ENCODE measurements at regions not wholly inside any gene's neighbourhood (a gene's known extent, or its start where the extent isn't known, plus 50 kb on each side); places are given as distances from the start of the nearest gene placed in this dataset.

DNA sequence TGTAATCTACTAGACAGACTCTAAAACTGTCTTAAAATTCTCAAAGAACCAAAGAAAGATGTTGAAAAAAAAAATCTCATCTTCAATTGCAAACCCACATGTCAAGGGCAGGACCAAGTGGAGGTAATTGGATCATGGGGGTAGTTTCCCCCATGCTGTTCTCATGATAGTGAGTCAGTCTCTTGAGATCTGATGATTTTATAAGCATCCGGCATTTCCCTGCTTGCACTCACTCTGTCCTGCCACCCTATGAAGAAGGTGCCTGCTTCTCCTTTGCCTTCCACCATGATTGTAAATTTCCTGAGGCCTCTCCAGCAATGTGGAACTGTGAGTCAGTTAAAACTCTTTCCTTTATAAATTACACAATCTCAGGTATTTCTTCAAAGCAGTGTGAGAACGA, 257.0 kb downstream of the HHIPL2 start:
- ChIA-PET POLR2A (no interaction called here), CTCF (no interaction called here)
- Histone ChIP-seq H3K4me3 (ENCODE audit: low read depth, low read length) (no peak overlapping the region), H3K9me3 (no peaks in the 10 kb centered on the region), H3K36me3 (ENCODE audit: control insufficient read depth, insufficient read depth, low read length) (no peaks in the 10 kb centered on the region), H3K27me3 (replicated peaks; ENCODE audit: control insufficient read depth, insufficient read depth, low read length) (no peaks in the 10 kb centered on the region), H3K4me1 (no peaks in the 10 kb centered on the region)
- H3K27ac Mint-ChIP-seq (ENCODE audit: unreplicated experiment), result no peak overlapping the region
- H3K27me3 Mint-ChIP-seq (ENCODE audit: insufficient read depth, unreplicated experiment), result peaks cover 4% of the 10 kb centered on the region
- H3K4me3 Mint-ChIP-seq (ENCODE audit: unreplicated experiment), result no peak overlapping the region
- H3K4me1 Mint-ChIP-seq (ENCODE audit: low read depth, unreplicated experiment), result no peaks in the 10 kb centered on the region
- no TSS peak for BruUV-seq (replicated peaks)
- no peaks in the 10 kb centered on the region for H3K36me3 Mint-ChIP-seq (ENCODE audit: insufficient read depth, unreplicated experiment)
- intact Hi-C loops (cut with micrococcal nuclease; ENCODE audit: unreplicated experiment), result no loop called here
- no peak for DNase-seq
- no peaks in the 10 kb centered on the region for H3K9me3 Mint-ChIP-seq (ENCODE audit: unreplicated experiment)
- TF ChIP-seq, protein P1, sequence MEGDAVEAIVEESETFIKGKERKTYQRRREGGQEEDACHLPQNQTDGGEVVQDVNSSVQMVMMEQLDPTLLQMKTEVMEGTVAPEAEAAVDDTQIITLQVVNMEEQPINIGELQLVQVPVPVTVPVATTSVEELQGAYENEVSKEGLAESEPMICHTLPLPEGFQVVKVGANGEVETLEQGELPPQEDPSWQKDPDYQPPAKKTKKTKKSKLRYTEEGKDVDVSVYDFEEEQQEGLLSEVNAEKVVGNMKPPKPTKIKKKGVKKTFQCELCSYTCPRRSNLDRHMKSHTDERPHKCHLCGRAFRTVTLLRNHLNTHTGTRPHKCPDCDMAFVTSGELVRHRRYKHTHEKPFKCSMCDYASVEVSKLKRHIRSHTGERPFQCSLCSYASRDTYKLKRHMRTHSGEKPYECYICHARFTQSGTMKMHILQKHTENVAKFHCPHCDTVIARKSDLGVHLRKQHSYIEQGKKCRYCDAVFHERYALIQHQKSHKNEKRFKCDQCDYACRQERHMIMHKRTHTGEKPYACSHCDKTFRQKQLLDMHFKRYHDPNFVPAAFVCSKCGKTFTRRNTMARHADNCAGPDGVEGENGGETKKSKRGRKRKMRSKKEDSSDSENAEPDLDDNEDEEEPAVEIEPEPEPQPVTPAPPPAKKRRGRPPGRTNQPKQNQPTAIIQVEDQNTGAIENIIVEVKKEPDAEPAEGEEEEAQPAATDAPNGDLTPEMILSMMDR (IDR thresholded peaks at IDR 0.05; ENCODE audit: insufficient read depth in 1 of 2, low read depth in 1 of 2, low read length in 1 of 2, severe bottlenecking in 1 of 2, unreplicated experiment in 1 of 2), result no peak

DNA sequence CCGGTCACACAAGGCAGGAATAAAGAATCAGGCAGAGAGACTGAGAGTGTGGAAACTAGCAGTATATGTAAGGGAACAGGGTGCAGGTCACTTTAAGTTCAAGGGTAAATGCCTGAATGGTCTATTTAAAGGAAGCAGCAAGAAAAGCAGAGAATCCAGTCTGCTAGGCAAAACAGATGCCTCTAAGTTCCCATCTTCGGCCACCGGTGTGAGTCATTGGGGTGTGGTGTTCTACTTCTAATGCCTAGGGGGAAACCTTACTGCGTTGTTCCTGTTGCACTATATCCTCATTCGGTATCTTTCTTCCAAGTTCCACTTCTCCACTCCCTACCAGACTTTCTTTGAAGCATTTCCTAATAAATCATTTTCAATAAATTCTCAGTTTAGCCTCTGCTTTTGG, 259.9 kb downstream of the HHIPL2 start:
- intact Hi-C loops (cut with micrococcal nuclease; ENCODE audit: unreplicated experiment), result no loop called here
- no peak overlapping the region for H3K4me3 ChIP-seq (ENCODE audit: low read depth, low read length)
- CTCF ChIA-PET, result no interaction called here
- no peak for DNase-seq
- Mint-ChIP-seq H3K27me3 (ENCODE audit: insufficient read depth, unreplicated experiment) (peaks cover 9% of the 10 kb centered on the region), H3K4me1 (ENCODE audit: low read depth, unreplicated experiment) (no peaks in the 10 kb centered on the region), H3K36me3 (ENCODE audit: insufficient read depth, unreplicated experiment) (no peaks in the 10 kb centered on the region), H3K4me3 (ENCODE audit: unreplicated experiment) (no peak overlapping the region), H3K9me3 (ENCODE audit: unreplicated experiment) (no peaks in the 10 kb centered on the region), H3K27ac (ENCODE audit: unreplicated experiment) (no peak overlapping the region)
- no peaks in the 10 kb centered on the region for H3K36me3 ChIP-seq (ENCODE audit: control insufficient read depth, insufficient read depth, low read length)
- BruUV-seq (replicated peaks), result no TSS peak
- TF ChIP-seq, protein P1 (IDR thresholded peaks at IDR 0.05; ENCODE audit: insufficient read depth in 1 of 2, low read depth in 1 of 2, low read length in 1 of 2, severe bottlenecking in 1 of 2, unreplicated experiment in 1 of 2), result no peak
- H3K4me1 ChIP-seq, result no peaks in the 10 kb centered on the region
- H3K27me3 ChIP-seq (replicated peaks; ENCODE audit: control insufficient read depth, insufficient read depth, low read length), result no peaks in the 10 kb centered on the region
- no peaks in the 10 kb centered on the region for H3K9me3 ChIP-seq
- POLR2A ChIA-PET, result no interaction called here

DNA sequence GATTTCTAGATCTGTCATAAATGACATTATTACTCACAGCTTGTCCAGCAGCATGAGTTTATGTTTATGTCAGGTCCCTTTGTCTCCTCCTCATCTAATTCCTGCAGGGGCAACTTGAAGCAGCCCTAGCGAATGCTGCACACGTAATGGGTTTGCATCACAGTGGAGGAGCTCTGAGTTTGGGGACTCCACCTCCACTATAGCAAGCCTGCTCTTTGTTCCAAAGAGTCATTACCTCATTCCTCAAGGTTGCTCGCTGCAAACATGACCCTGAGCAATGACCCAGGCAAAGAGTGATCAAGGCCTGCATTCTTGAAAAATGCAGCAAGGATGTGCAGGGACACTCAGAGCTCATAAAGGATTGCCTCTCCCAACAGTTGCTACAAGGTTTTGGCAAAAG, 261.9 kb downstream of the HHIPL2 start:
- no peaks in the 10 kb centered on the region for H3K36me3 Mint-ChIP-seq (ENCODE audit: insufficient read depth, unreplicated experiment)
- TF ChIP-seq, protein P1 (IDR thresholded peaks at IDR 0.05; ENCODE audit: insufficient read depth in 1 of 2, low read depth in 1 of 2, low read length in 1 of 2, severe bottlenecking in 1 of 2, unreplicated experiment in 1 of 2), result no peak
- Histone ChIP-seq H3K4me3 (ENCODE audit: low read depth, low read length) (no peak overlapping the region), H3K9me3 (no peaks in the 10 kb centered on the region; the same call in 1 of the 2 replicates), H3K27me3 (replicated peaks; ENCODE audit: control insufficient read depth, insufficient read depth, low read length) (no peaks in the 10 kb centered on the region), H3K36me3 (ENCODE audit: control insufficient read depth, insufficient read depth, low read length) (no peaks in the 10 kb centered on the region), H3K4me1 (no peaks in the 10 kb centered on the region)
- no peak overlapping the region for H3K27ac Mint-ChIP-seq (ENCODE audit: unreplicated experiment)
- no TSS peak for BruUV-seq (replicated peaks)
- no peaks in the 10 kb centered on the region for H3K4me1 Mint-ChIP-seq (ENCODE audit: low read depth, unreplicated experiment)
- no peak overlapping the region for H3K4me3 Mint-ChIP-seq (ENCODE audit: unreplicated experiment)
- POLR2A ChIA-PET, result no interaction called here
- DNase-seq, result no peak
- H3K27me3 Mint-ChIP-seq (ENCODE audit: insufficient read depth, unreplicated experiment), result peaks cover 6% of the 10 kb centered on the region
- CTCF ChIA-PET, result no interaction called here
- no peaks in the 10 kb centered on the region for H3K9me3 Mint-ChIP-seq (ENCODE audit: unreplicated experiment)
- intact Hi-C loops (cut with micrococcal nuclease; ENCODE audit: unreplicated experiment), result no loop called here

Measured in Caco-2 (cell line).